Fibroblast of skin of right biceps (primary cell): ENCODE measurements at regions not wholly inside any gene's neighbourhood (a gene's known extent, or its start where the extent isn't known, plus 50 kb on each side); places are given as distances from the start of the nearest gene placed in this dataset.
A peak's percentile ranks its signal among the peaks of the same experiment; 100 is the strongest.
"Not testable (repeated sequence)": the region's sequence is repeated elsewhere in the genome, so short reads cannot be mapped to it uniquely, and the experiment has no call there.

ENCODE experiments used
- DNase-seq: peaks from one replicate; pipeline ENCODE4 v3.0.0-alpha.2; 2013

- DNase-seq: peak; percentile 33
Observed at GRCh38 chr5:53276825-53277224, 167.3 kb upstream of the MOCS2 start.

GRCh38 chr5:53277491-53277890, 167.9 kb upstream of the MOCS2 start:
- DNase-seq: no peak

- DNase-seq: no peak
Observed at GRCh38 chr5:53287573-53287972, 178.0 kb upstream of the MOCS2 start.

GRCh38 chr5:53288511-53288910, 179.0 kb upstream of the MOCS2 start:
- DNase-seq: peak; percentile 33

GRCh38 chr5:53291047-53291446, 181.5 kb upstream of the MOCS2 start:
- no peak for DNase-seq

- DNase-seq: no peak
Observed at GRCh38 chr5:53291528-53291927, 182.0 kb upstream of the MOCS2 start.

GRCh38 chr5:53298841-53299240, 181.6 kb upstream of the FST start:
- peak; percentile 55 for DNase-seq

- DNase-seq: peak; percentile 53
Observed at GRCh38 chr5:53302529-53302928, 177.9 kb upstream of the FST start.

- DNase-seq: peak; percentile 87
Observed at GRCh38 chr5:53303105-53303504, 177.3 kb upstream of the FST start.

- DNase-seq: not testable (repeated sequence)
Observed at GRCh38 chr5:53305316-53305715, 175.1 kb upstream of the FST start.

GRCh38 chr5:53309653-53310052, 170.8 kb upstream of the FST start:
- no peak for DNase-seq

GRCh38 chr5:53311681-53312080, 168.7 kb upstream of the FST start:
- peak; percentile 52 for DNase-seq

GRCh38 chr5:53313145-53313544, 167.3 kb upstream of the FST start:
- no peak for DNase-seq

GRCh38 chr5:53318303-53318702, 162.1 kb upstream of the FST start:
- no peak for DNase-seq

GRCh38 chr5:53319315-53319714, 161.1 kb upstream of the FST start:
- no peak for DNase-seq

- no peak for DNase-seq
Observed at GRCh38 chr5:53321073-53321472, 159.4 kb upstream of the FST start.

- DNase-seq: no peak
Observed at GRCh38 chr5:53321721-53322120, 158.7 kb upstream of the FST start.

GRCh38 chr5:53322257-53322656, 158.2 kb upstream of the FST start:
- DNase-seq: no peak

- DNase-seq: no peak
Observed at GRCh38 chr5:53323511-53323910, 156.9 kb upstream of the FST start.

GRCh38 chr5:53323943-53324642, 156.3 kb upstream of the FST start:
- peak; percentile 22 for DNase-seq

GRCh38 chr5:53326424-53327153, 153.8 kb upstream of the FST start:
- peak; percentile 41 for DNase-seq

- DNase-seq: no peak
Observed at GRCh38 chr5:53327811-53328334, 152.6 kb upstream of the FST start.

- DNase-seq: no peak
Observed at GRCh38 chr5:53330491-53330890, 149.9 kb upstream of the FST start.

- peak; percentile 92 for DNase-seq
Observed at GRCh38 chr5:53331463-53331862, 149.0 kb upstream of the FST start.
